ENCODE measurements at regions not wholly inside any gene's neighbourhood (a gene's known extent, or its start where the extent isn't known, plus 50 kb on each side); places are given as distances from the start of the nearest gene placed in this dataset.

- WGBS, 2 donors: 79% methylated on average over 1 of the region's 1 CpG
- no peaks in the 10 kb centered on the region for H3K4me1 ChIP-seq (ENCODE audit: control insufficient read depth in 1 of 2, insufficient read depth in 2 of 2, low read length in 2 of 2)
- no peak overlapping the region for H3K4me3 ChIP-seq (ENCODE audit: low read length in 2 of 2)
- H3K9me3 ChIP-seq (ENCODE audit: control insufficient read depth, low read length): no peaks in the 10 kb centered on the region
- H3K27ac ChIP-seq (ENCODE audit: low read depth in 1 of 2, low read length in 2 of 2): no peak overlapping the region
- no peak for DNase-seq
- intact Hi-C loops (cut with DNase I): no loop called here
- H3K27me3 ChIP-seq (ENCODE audit: control insufficient read depth in 1 of 2, insufficient read depth in 2 of 2, low read length in 1 of 2): no peaks in the 10 kb centered on the region
- ATAC-seq (ENCODE audit: low FRiP score): no peak
- H3K36me3 ChIP-seq (ENCODE audit: control insufficient read depth in 1 of 2, insufficient read depth in 2 of 2, low read length in 1 of 2): no peaks in the 10 kb centered on the region
Observed at GRCh38 chr15:47188758-47189507, 528.4 kb upstream of the SEMA6D start.

DNA sequence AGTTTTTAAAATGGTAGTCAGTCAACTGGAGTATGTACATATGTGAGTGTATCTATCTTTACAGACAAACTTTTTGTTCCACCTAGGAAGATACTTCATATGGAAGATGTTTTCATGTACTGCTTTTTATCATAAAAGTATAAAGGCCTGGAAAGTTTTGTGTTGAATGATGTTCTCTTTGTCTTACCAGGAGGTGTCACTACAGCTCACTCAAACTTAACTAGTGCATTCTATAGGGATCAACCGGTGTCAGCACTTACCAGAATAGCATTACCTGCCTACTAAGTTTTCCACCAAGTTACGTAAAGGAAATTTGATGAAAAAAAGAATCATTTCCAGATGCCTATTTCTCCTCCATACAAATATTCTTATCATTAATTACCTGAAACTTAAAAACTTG lies 522.6 kb upstream of the SEMA6D start:
- no peak for DNase-seq
- H3K4me1 ChIP-seq (ENCODE audit: control insufficient read depth in 1 of 2, insufficient read depth in 2 of 2, low read length in 2 of 2): no peaks in the 10 kb centered on the region
- H3K4me3 ChIP-seq (ENCODE audit: low read length in 2 of 2): no peak overlapping the region
- H3K36me3 ChIP-seq (ENCODE audit: control insufficient read depth in 1 of 2, insufficient read depth in 2 of 2, low read length in 1 of 2): no peaks in the 10 kb centered on the region
- WGBS, 2 donors: 55 to 61% methylated on average over 2 of the region's 2 CpGs
- no peaks in the 10 kb centered on the region for H3K9me3 ChIP-seq (ENCODE audit: control insufficient read depth, low read length)
- no peak overlapping the region for H3K27ac ChIP-seq (ENCODE audit: low read depth in 1 of 2, low read length in 2 of 2)
- intact Hi-C loops (cut with DNase I): loop anchor here (5.0 to 10.0 kb wide), 5 partner anchors 280 to 1158 kb away; partner anchors contain the start of gene SEMA6D (in 1 of the 2)
- no peaks in the 10 kb centered on the region for H3K27me3 ChIP-seq (ENCODE audit: control insufficient read depth in 1 of 2, insufficient read depth in 2 of 2, low read length in 1 of 2)
- ATAC-seq (ENCODE audit: low FRiP score): no peak

- intact Hi-C loops (cut with DNase I): loop anchor here (2.0 to 10.0 kb wide), 6 partner anchors 279 to 1156 kb away; partner anchors contain the start of gene SEMA6D (in 1 of the 2)
- DNase-seq: peak; percentile 84 to 91
Observed at GRCh38 chr15:47196048-47196447, 521.3 kb upstream of the SEMA6D start.

DNA sequence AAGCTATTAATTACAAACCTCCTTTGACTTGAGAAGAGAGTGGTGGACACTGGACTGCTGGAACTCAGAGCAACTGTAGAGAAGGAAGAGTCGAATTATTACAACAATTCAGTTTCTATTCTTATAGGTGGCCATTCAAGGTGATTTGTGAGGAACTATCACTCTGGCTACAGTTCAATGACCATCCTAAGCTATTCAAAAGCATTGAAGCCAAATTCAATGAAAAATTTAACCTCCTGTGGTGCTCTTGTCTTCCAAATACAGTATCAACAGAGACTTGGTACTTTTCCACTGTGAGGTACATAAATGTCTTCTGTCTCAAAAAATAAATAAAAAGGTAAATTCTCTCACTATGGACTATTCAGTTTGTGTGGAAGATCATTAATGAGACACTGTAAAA lies 513.3 kb upstream of the SEMA6D start:
- 93 to 98% methylated on average over 1 of the region's 1 CpG for WGBS, 2 donors
- no peak for DNase-seq
- no peak overlapping the region for H3K27ac ChIP-seq (ENCODE audit: low read depth in 1 of 2, low read length in 2 of 2)
- no peaks in the 10 kb centered on the region for H3K27me3 ChIP-seq (ENCODE audit: control insufficient read depth in 1 of 2, insufficient read depth in 2 of 2, low read length in 1 of 2)
- ATAC-seq (ENCODE audit: low FRiP score): no peak
- intact Hi-C loops (cut with DNase I): no loop called here
- no peaks in the 10 kb centered on the region for H3K4me1 ChIP-seq (ENCODE audit: control insufficient read depth in 1 of 2, insufficient read depth in 2 of 2, low read length in 2 of 2)
- no peak overlapping the region for H3K4me3 ChIP-seq (ENCODE audit: low read length in 2 of 2)
- no peaks in the 10 kb centered on the region for H3K9me3 ChIP-seq (ENCODE audit: control insufficient read depth, low read length)
- H3K36me3 ChIP-seq (ENCODE audit: control insufficient read depth in 1 of 2, insufficient read depth in 2 of 2, low read length in 1 of 2): no peaks in the 10 kb centered on the region

More at GRCh38 chr15:47196048-47196447, 521.3 kb upstream of the SEMA6D start:
- Histone ChIP-seq H3K4me1 (ENCODE audit: control insufficient read depth in 1 of 2, insufficient read depth in 2 of 2, low read length in 2 of 2) (no peaks in the 10 kb centered on the region), H3K27me3 (ENCODE audit: control insufficient read depth in 1 of 2, insufficient read depth in 2 of 2, low read length in 1 of 2) (no peaks in the 10 kb centered on the region), H3K9me3 (ENCODE audit: control insufficient read depth, low read length) (no peaks in the 10 kb centered on the region), H3K36me3 (ENCODE audit: control insufficient read depth in 1 of 2, insufficient read depth in 2 of 2, low read length in 1 of 2) (no peaks in the 10 kb centered on the region), H3K27ac (ENCODE audit: low read depth in 1 of 2, low read length in 2 of 2) (no peak overlapping the region), H3K4me3 (ENCODE audit: low read length in 2 of 2) (no peak overlapping the region)
- ATAC-seq (ENCODE audit: low FRiP score): peak; percentile 94
- 0 to 1% methylated on average over 4 of the region's 4 CpGs for WGBS, 2 donors

- Histone ChIP-seq H3K36me3 (ENCODE audit: control insufficient read depth in 1 of 2, insufficient read depth in 2 of 2, low read length in 1 of 2) (no peaks in the 10 kb centered on the region), H3K4me3 (ENCODE audit: low read length in 2 of 2) (no peak overlapping the region), H3K9me3 (ENCODE audit: control insufficient read depth, low read length) (no peaks in the 10 kb centered on the region), H3K27ac (ENCODE audit: low read depth in 1 of 2, low read length in 2 of 2) (no peak overlapping the region), H3K27me3 (ENCODE audit: control insufficient read depth in 1 of 2, insufficient read depth in 2 of 2, low read length in 1 of 2) (no peaks in the 10 kb centered on the region), H3K4me1 (ENCODE audit: control insufficient read depth in 1 of 2, insufficient read depth in 2 of 2, low read length in 2 of 2) (no peaks in the 10 kb centered on the region)
- ATAC-seq (ENCODE audit: low FRiP score) (no peak), DNase-seq (no peak)
- intact Hi-C loops (cut with DNase I): no loop called here
- WGBS, 2 donors: 91 to 94% methylated on average over 7 of the region's 7 CpGs
Observed at GRCh38 chr15:47206358-47206978, 510.8 kb upstream of the SEMA6D start.

- Histone ChIP-seq H3K9me3 (ENCODE audit: control insufficient read depth, low read length) (no peaks in the 10 kb centered on the region), H3K27me3 (ENCODE audit: control insufficient read depth in 1 of 2, insufficient read depth in 2 of 2, low read length in 1 of 2) (no peaks in the 10 kb centered on the region), H3K27ac (ENCODE audit: low read depth in 1 of 2, low read length in 2 of 2) (no peak overlapping the region), H3K36me3 (ENCODE audit: control insufficient read depth in 1 of 2, insufficient read depth in 2 of 2, low read length in 1 of 2) (no peaks in the 10 kb centered on the region), H3K4me1 (ENCODE audit: control insufficient read depth in 1 of 2, insufficient read depth in 2 of 2, low read length in 2 of 2) (no peaks in the 10 kb centered on the region), H3K4me3 (ENCODE audit: low read length in 2 of 2) (no peak overlapping the region)
- intact Hi-C loops (cut with DNase I): no loop called here
- DNase-seq (no peak), ATAC-seq (ENCODE audit: low FRiP score) (no peak)
- 53 to 55% methylated on average over 3 of the region's 3 CpGs for WGBS, 2 donors
Observed at GRCh38 chr15:47209591-47209990, 507.7 kb upstream of the SEMA6D start.

DNA sequence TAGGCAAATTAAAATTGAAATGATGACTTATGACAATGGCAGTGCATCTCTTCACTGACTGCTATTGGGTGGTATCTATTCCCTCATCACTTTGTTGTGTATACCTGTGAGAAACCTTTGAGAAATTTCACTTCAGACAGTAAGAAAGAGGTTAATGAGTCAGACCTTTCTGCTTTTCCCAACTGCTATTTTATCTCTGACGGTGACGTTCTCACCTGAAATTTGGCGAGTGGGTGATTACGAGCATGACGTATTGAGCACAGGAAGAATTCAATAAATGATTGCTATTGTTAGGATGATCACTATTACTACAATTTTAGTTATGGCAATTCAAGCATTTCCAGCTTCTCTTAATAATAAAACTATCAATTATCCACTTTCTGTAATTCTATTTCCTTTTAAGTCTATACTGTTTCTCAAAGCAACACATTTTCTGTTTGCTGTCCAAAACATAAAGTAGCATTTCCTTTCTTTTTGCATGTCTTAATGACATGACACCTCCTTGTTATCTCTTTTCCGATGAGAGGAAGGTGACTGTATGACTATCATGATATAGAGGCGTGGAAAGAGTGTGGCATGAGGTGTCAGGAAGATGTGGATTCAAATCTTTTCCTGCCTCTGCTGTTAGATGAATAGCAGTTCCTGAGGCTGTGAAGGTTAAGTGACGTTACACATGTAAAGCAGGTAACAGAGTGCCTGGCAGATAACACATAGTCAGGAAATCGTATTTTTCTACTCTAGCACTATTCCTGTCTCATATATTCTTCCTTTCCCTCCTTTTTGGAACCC lies 504.9 kb upstream of the SEMA6D start:
- 80 to 88% methylated on average over 9 of the region's 9 CpGs for WGBS, 2 donors
- intact Hi-C loops (cut with DNase I): no loop called here
- no peak for DNase-seq
- H3K27ac ChIP-seq (ENCODE audit: low read depth in 1 of 2, low read length in 2 of 2): no peak overlapping the region
- H3K9me3 ChIP-seq (ENCODE audit: control insufficient read depth, low read length): no peaks in the 10 kb centered on the region
- no peaks in the 10 kb centered on the region for H3K4me1 ChIP-seq (ENCODE audit: control insufficient read depth in 1 of 2, insufficient read depth in 2 of 2, low read length in 2 of 2)
- H3K4me3 ChIP-seq (ENCODE audit: low read length in 2 of 2): no peak overlapping the region
- H3K36me3 ChIP-seq (ENCODE audit: control insufficient read depth in 1 of 2, insufficient read depth in 2 of 2, low read length in 1 of 2): no peaks in the 10 kb centered on the region
- H3K27me3 ChIP-seq (ENCODE audit: control insufficient read depth in 1 of 2, insufficient read depth in 2 of 2, low read length in 1 of 2): no peaks in the 10 kb centered on the region
- ATAC-seq (ENCODE audit: low FRiP score): no peak

- 80 to 87% methylated on average over 6 of the region's 6 CpGs for WGBS, 2 donors
- intact Hi-C loops (cut with DNase I): no loop called here
- no peaks in the 10 kb centered on the region for H3K4me1 ChIP-seq (ENCODE audit: control insufficient read depth in 1 of 2, insufficient read depth in 2 of 2, low read length in 2 of 2)
Observed at GRCh38 chr15:47213883-47214282, 503.4 kb upstream of the SEMA6D start.

More at GRCh38 chr15:47213883-47214282, 503.4 kb upstream of the SEMA6D start:
- Histone ChIP-seq H3K9me3 (ENCODE audit: control insufficient read depth, low read length) (no peaks in the 10 kb centered on the region), H3K36me3 (ENCODE audit: control insufficient read depth in 1 of 2, insufficient read depth in 2 of 2, low read length in 1 of 2) (no peaks in the 10 kb centered on the region), H3K27ac (ENCODE audit: low read depth in 1 of 2, low read length in 2 of 2) (no peak overlapping the region), H3K27me3 (ENCODE audit: control insufficient read depth in 1 of 2, insufficient read depth in 2 of 2, low read length in 1 of 2) (no peaks in the 10 kb centered on the region), H3K4me3 (ENCODE audit: low read length in 2 of 2) (no peak overlapping the region)
- DNase-seq: no peak
- no peak for ATAC-seq (ENCODE audit: low FRiP score)

All from aorta (tissue), 5 donors.